SK-N-SH treated with all-trans-retinoic acid at 6 μM for 48 hours (cell line): ENCODE measurements at regions not wholly inside any gene's neighbourhood (a gene's known extent, or its start where the extent isn't known, plus 50 kb on each side); places are given as distances from the start of the nearest gene placed in this dataset.

Experiments used
- CSDC2 ChIP-seq: fragments of 250-450 bp; sonication (Bioruptor Pico); IDR thresholded peaks from 2 replicates; pipeline ENCODE4 v1.5.0; 2020; ENCODE audit warnings: mild to moderate bottlenecking, moderate library complexity
- PATZ1 ChIP-seq: fragments of 250-450 bp; sonication (Bioruptor Pico); IDR thresholded peaks from 2 replicates; pipeline ENCODE4 v1.8.0; 2020; ENCODE audit warnings: mild to moderate bottlenecking, moderate library complexity, borderline replicate concordance
- PPARA ChIP-seq: fragments of 250-450 bp; sonication (Bioruptor Pico); IDR thresholded peaks from 2 replicates; pipeline ENCODE4 v1.5.0; 2020; ENCODE audit warnings: mild to moderate bottlenecking, borderline replicate concordance
- RARB ChIP-seq: fragments of 250-450 bp; sonication (Bioruptor Pico); IDR thresholded peaks from 2 replicates; pipeline ENCODE4 v1.8.0; 2021; ENCODE audit warnings: mild to moderate bottlenecking, moderate library complexity
- ZC3H10 ChIP-seq: fragments of 250-450 bp; sonication (Bioruptor Pico); IDR thresholded peaks from 2 replicates; pipeline ENCODE4 v1.5.1; 2021; ENCODE audit warnings: mild to moderate bottlenecking, moderate library complexity
- ZFP3 ChIP-seq: fragments of 250-450 bp; sonication (Bioruptor Pico); IDR thresholded peaks from 2 replicates; pipeline ENCODE4 v1.5.0; 2020; ENCODE audit warnings: mild to moderate bottlenecking, moderate library complexity
- ZFP30 ChIP-seq: fragments of 450-650 bp; formaldehyde crosslinking; IDR thresholded peaks from 2 replicates; pipeline ENCODE4 v1.5.0; 2022; ENCODE audit warnings: mild to moderate bottlenecking, moderate library complexity
- ZNF565 ChIP-seq: fragments of 450-650 bp; formaldehyde crosslinking; conservative IDR thresholded peaks from 2 replicates; pipeline ENCODE4 v1.5.0; 2020; ENCODE audit warnings: low read depth, mild to moderate bottlenecking, moderate library complexity
- ZNF70 ChIP-seq: fragments of 450-650 bp; formaldehyde crosslinking; IDR thresholded peaks from 2 replicates; pipeline ENCODE4 v1.5.0; 2020; ENCODE audit warnings: mild to moderate bottlenecking, moderate library complexity
- TF ChIP-seq, protein P1 (sequence below): fragments of 250-450 bp; sonication (Bioruptor Pico); IDR thresholded peaks from 2 replicates; pipeline ENCODE4 v1.5.1; 2020; ENCODE audit warnings: low read depth, mild to moderate bottlenecking, moderate library complexity

- TF ChIP-seq PPARA (CRISPR knock-in tag) (no peak), ZNF70 (CRISPR knock-in tag) (no peak), ZC3H10 (no peak), PATZ1 (CRISPR knock-in tag) (no peak), RARB (CRISPR knock-in tag) (no peak), CSDC2 (CRISPR knock-in tag) (no peak), ZNF565 (CRISPR knock-in tag) (no peak), ZFP30 (CRISPR knock-in tag) (no peak), ZFP3 (CRISPR knock-in tag) (no peak)
- TF ChIP-seq, protein P1, sequence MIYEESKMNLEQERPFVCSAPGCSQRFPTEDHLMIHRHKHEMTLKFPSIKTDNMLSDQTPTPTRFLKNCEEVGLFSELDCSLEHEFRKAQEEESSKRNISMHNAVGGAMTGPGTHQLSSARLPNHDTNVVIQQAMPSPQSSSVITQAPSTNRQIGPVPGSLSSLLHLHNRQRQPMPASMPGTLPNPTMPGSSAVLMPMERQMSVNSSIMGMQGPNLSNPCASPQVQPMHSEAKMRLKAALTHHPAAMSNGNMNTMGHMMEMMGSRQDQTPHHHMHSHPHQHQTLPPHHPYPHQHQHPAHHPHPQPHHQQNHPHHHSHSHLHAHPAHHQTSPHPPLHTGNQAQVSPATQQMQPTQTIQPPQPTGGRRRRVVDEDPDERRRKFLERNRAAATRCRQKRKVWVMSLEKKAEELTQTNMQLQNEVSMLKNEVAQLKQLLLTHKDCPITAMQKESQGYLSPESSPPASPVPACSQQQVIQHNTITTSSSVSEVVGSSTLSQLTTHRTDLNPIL (CRISPR knock-in tag) = no peak
These were observed 238.2 kb upstream of the NEBL start for GRCh38 chr10:21135023-21135931.
